GM12891 (cell line): ENCODE measurements at regions not wholly inside any gene's neighbourhood (a gene's known extent, or its start where the extent isn't known, plus 50 kb on each side); places are given as distances from the start of the nearest gene placed in this dataset.
"Not testable (repeated sequence)": the region's sequence is repeated elsewhere in the genome, so short reads cannot be mapped to it uniquely, and the experiment has no call there.

Experiments used
- DNase-seq: peaks from one replicate; pipeline ENCODE4 v3.0.0; 2011; ENCODE audit warnings: low spot score; ENCODE audit not compliant: insufficient read length
- FAIRE-seq: peaks from 2 replicates; lab custom pipeline; 2011; peaks lifted over from hg19 to GRCh38; lab: Jason Lieb, UNC
- PAX5 ChIP-seq: IDR thresholded peaks from 2 replicates; pipeline ENCODE4 v1.6.1; 2011; ENCODE audit warnings: low read length, moderate library complexity, mild to moderate bottlenecking; ENCODE audit not compliant: insufficient read depth, severe bottlenecking
- POLR2A ChIP-seq: IDR thresholded peaks from 2 replicates; pipeline ENCODE4 v1.6.1; 2011; ENCODE audit warnings: low read depth, low read length, control low read depth
- POLR2AphosphoS5 ChIP-seq: IDR thresholded peaks from 2 replicates; pipeline ENCODE4 v1.6.1; 2011; ENCODE audit warnings: low read depth, low read length, control low read depth
- POU2F2 ChIP-seq: IDR thresholded peaks from 2 replicates; pipeline ENCODE4 v1.6.1; 2011; ENCODE audit warnings: low read depth, mild to moderate bottlenecking, control low read depth, low read length, moderate library complexity
- SPI1 ChIP-seq: IDR thresholded peaks from 2 replicates; pipeline ENCODE4 v1.6.1; 2011; ENCODE audit warnings: low read depth, low read length, control low read depth
- TAF1 ChIP-seq: IDR thresholded peaks from 2 replicates; pipeline ENCODE4 v1.6.1; 2011; ENCODE audit warnings: low read depth, low read length, control low read depth

- no peak for FAIRE-seq
- no peak for DNase-seq
- TF ChIP-seq POU2F2 (no peak), PAX5 (no peak), POLR2AphosphoS5 (no peak), POLR2A (no peak), TAF1 (no peak), SPI1 (no peak)
These were observed 196.9 kb downstream of the DMRTA1 start for GRCh38 chr9:22643541-22643940.

GRCh38 chr9:22645893-22646292 lies 199.3 kb downstream of the DMRTA1 start:
- no peak for FAIRE-seq
- TF ChIP-seq TAF1: no peak
- no peak for TF ChIP-seq POLR2AphosphoS5
- TF ChIP-seq SPI1: no peak
- no peak for TF ChIP-seq POLR2A
- TF ChIP-seq POU2F2: no peak
- no peak for TF ChIP-seq PAX5
- DNase-seq: no peak

GRCh38 chr9:22649384-22649783 lies 202.8 kb downstream of the DMRTA1 start:
- DNase-seq: no peak
- TF ChIP-seq POU2F2 (no peak), POLR2AphosphoS5 (no peak), POLR2A (no peak), TAF1 (no peak), PAX5 (no peak), SPI1 (no peak)
- FAIRE-seq: no peak

- FAIRE-seq: no peak
- DNase-seq: no peak
- TF ChIP-seq PAX5 (no peak), POLR2A (no peak), SPI1 (no peak), TAF1 (no peak), POLR2AphosphoS5 (no peak), POU2F2 (no peak)
These were observed 203.5 kb downstream of the DMRTA1 start for GRCh38 chr9:22650145-22650544.

- TF ChIP-seq PAX5 (no peak), SPI1 (no peak), POU2F2 (no peak), POLR2A (no peak), TAF1 (no peak), POLR2AphosphoS5 (no peak)
- DNase-seq (no peak), FAIRE-seq (no peak)
These were observed 204.3 kb downstream of the DMRTA1 start for GRCh38 chr9:22650946-22651345.

GRCh38 chr9:22654833-22655232 lies 208.2 kb downstream of the DMRTA1 start:
- DNase-seq (no peak), FAIRE-seq (no peak)
- TF ChIP-seq POLR2A (no peak), POLR2AphosphoS5 (no peak), SPI1 (no peak), POU2F2 (no peak), PAX5 (no peak), TAF1 (no peak)

GRCh38 chr9:22657713-22658112 lies 211.1 kb downstream of the DMRTA1 start:
- FAIRE-seq: no peak
- TF ChIP-seq POU2F2 (no peak), POLR2AphosphoS5 (no peak), POLR2A (no peak), PAX5 (no peak), TAF1 (no peak), SPI1 (no peak)
- no peak for DNase-seq

- not testable (repeated sequence) for DNase-seq, FAIRE-seq
These were observed 211.9 kb downstream of the DMRTA1 start for GRCh38 chr9:22658484-22658883.

GRCh38 chr9:22682536-22682935 lies 235.9 kb downstream of the DMRTA1 start:
- TF ChIP-seq PAX5: no peak
- no peak for TF ChIP-seq SPI1
- TF ChIP-seq POLR2A: no peak
- TF ChIP-seq TAF1: no peak
- TF ChIP-seq POU2F2: no peak
- TF ChIP-seq POLR2AphosphoS5: no peak
- FAIRE-seq (no peak), DNase-seq (no peak)

GRCh38 chr9:22682961-22683699 lies 236.5 kb downstream of the DMRTA1 start:
- DNase-seq (no peak), FAIRE-seq (no peak)
- TF ChIP-seq POLR2A (no peak), POU2F2 (no peak), PAX5 (no peak), SPI1 (peak; percentile 43; the same call in 1 of the 2 replicates), TAF1 (no peak), POLR2AphosphoS5 (no peak)
